Eye (tissue), 1 donor: ENCODE measurements at regions not wholly inside any gene's neighbourhood (a gene's known extent, or its start where the extent isn't known, plus 50 kb on each side); places are given as distances from the start of the nearest gene placed in this dataset.

ENCODE experiments used
- DNase-seq: peaks from one replicate; pipeline ENCODE4 v3.0.0-alpha.2; 2015

DNA sequence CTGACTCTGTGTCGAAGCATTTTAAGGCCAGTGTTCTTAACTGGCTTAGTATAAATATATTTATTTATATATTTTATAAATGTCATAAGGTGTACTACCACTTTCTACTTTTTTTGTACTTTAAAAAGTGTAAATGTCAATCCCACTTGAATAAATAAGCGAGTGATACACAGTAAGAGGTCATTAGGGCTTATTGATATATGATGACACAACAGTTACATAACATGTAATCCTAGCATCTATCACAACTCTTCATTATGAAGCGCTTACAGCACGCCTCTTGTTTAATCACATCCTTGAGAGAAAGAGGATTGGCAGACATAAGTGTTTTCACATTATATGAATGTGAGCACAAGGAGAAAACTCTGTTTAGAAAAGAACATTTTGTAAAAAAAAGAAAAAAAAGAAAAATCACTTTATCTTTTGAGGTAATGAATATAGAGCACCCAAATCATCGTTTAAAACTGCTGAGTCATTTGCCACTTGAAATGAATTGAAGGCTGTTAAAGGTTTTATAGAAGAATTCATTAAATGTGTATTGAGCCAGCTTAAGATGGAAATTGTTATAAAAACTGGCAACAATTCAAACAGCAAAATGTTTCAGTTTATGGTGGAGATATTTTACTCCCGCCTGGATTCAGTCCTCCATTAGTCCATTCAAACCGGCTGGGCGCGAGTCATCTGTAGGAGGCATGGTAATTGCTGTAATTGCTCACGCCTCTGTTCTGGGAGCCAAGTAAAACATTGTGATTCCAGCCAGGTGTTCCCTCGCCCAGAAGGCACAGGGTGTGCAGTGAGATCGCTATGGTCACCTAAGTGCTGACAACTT is 627.3 kb upstream of the KIRREL3 start:
- DNase-seq: peak; percentile 84

DNA sequence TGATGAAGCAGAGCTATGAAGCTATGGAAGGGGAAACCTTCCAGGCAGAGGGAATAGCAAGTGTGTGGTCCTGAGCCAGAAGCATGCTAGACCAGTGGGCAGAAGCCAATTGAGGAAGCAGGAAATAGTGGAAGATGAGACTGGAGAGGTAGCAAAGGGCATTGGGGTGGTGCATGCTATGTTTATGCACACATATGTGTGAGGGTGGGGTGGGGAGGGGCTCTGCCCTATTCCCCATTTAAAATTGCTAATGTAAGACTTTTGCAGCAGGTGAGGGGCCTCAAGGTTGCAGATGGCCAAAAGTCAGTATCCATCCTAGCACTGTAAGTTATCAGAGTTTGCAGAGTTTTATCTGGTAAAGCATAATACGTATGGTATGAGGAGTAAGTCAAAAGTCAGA is 626.6 kb upstream of the KIRREL3 start:
- DNase-seq: no peak

DNA sequence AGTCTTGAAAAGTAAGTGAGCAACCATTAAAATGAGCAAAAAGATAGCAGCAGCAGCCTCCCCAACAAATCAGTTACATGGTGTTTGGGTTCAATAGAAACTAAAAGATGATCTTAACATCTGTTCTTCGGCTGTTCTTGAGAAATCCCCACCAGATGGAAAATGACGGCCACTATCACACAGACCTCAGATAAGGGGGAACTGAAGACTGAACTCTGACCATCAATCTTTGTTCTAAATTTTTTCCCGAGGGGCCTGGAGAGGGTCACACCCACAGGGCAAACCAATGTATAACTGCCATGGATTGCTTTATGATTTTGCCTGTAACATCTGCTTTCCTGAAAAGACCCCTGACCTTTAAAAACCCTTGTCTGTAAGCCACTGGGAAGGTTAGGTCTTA is 624.8 kb upstream of the KIRREL3 start:
- DNase-seq: no peak

DNA sequence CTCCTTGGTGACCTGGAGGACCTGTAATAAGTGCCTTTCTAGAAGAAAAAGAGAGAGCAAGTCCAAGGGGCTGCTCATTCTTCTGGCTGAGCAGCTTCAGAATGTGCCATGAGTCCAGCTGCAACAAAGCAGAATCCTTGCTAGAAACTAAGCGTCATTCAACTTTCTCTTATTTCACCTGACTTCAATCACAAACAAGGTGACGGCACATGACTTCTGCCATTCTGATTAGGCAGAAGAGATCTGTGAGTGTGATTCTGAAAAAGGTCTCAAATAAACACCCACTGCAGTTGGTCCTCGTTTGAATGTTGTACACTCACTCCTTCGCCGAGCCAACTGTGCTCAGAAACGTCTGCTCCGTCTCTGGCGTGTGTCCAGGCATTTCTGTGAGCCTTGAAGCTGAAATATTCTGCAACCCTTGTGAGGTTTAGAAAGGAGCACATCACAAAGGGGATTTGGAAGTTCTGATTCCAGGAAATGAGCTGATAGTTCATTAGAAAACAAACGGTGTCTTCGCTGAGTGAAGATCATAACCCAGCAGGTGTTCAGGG is 623.8 kb upstream of the KIRREL3 start:
- DNase-seq: peak; percentile 67

DNA sequence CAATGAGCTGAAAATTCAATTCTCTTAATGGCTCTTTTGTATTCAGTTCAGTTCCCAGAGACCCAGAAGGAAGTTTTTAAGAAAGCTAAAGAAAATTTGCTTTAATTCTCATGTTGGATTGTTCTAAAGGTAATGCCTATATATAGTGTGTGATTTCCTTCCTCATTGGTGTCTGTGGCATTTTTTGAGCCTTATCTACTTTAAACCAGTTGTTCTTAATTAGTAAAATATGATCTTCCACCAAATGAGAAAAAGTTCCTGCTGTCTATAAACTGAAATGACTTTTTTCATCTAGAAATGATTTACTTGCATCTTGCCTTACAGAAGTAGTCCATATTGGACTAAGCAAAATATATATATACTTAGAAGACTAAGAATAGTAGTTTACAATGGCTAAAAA is 622.1 kb upstream of the KIRREL3 start:
- no peak for DNase-seq

DNA sequence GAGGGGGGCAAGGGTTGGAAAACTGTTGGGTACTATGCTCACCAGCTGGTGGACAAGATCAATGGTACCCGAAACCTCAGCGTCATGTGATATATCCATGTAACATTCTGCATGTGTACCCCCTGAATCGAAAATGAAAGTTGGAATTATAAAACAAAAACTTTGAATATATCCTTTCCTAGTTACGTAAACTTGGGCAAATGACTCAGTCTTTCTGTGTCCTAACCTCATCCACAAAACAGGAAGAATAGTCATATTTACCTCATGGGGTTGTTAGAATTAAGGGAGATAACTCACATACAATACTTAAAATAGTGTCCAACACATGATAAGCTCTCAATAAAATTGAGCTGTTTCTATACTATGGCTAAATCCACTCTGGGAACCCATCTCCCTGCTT is 620.1 kb upstream of the KIRREL3 start:
- DNase-seq: no peak

DNA sequence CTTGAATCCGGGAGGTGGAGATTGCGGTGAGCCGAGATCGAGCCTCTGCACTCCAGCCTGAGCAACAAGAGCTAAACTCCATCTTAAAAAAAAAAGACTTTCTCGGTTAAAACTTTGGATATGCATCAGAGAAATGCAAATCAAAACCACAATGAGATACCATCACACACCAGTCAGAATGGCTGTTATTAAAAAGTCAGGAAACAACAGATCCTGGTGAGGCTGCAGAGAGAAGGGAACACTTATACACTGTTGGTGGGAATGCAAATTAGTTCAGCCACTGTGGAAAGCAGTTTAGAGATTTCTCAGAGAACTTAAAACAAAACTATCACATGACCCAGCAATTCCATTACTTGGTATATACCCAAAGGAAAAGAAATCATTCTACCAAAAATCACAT is 619.4 kb upstream of the KIRREL3 start:
- no peak for DNase-seq

DNA sequence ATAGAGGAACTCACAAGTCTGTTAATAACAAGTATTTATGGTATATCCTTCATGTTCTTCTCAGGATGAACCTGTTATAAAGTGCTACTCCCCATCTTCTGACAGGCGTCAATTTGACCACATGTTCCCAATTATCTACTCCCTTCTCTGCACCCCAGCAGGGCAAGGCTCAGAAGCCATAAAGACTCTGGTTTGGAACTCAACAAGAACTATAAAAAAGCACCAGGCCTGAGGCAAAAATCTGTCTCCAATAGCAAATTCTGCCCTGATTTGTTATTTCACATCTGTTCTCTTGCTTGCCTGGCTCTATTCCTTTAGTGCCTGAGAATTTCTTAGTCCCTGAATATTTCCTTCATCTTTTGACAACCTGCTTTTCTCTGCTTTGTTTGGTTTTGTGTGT is 618.2 kb upstream of the KIRREL3 start:
- no peak for DNase-seq

DNA sequence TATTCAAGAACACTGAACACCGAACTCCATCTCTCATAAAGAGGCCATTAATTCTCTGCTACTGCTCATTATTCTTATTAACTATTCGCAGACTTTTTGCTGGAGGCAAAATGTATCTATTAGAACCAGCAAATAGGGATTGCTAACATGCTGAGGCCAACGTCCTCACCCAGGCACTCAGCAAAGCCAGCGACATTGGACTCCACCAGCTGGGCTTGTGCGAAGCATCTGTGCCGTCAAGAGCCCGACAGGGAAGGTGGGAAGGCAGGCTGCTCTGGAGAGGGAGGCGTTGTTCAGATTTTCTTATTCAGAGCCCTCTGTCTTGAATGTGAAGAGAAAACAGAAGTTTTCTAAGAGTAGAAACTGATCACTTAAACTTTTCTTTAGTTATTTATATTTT is 615.6 kb upstream of the KIRREL3 start:
- no peak for DNase-seq

DNA sequence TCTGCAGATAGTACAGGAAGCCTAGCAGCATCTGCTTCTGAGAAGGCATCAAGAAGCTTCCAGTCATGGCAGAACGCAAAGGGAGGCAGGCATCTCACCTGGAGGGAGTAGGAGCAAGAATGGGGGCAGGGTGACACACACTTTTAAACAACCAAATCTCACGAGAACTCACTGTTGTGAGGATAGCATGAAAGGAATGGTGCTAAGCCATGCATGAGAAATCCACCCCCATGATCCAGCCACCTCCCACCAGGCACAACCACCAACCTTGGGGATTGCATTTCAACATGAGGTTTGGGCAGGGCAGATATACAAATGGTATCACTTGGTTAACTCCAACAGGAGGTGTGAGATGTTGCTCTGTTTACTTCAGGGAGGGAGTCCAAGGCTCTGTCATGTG is 612.0 kb upstream of the KIRREL3 start:
- DNase-seq: no peak

DNA sequence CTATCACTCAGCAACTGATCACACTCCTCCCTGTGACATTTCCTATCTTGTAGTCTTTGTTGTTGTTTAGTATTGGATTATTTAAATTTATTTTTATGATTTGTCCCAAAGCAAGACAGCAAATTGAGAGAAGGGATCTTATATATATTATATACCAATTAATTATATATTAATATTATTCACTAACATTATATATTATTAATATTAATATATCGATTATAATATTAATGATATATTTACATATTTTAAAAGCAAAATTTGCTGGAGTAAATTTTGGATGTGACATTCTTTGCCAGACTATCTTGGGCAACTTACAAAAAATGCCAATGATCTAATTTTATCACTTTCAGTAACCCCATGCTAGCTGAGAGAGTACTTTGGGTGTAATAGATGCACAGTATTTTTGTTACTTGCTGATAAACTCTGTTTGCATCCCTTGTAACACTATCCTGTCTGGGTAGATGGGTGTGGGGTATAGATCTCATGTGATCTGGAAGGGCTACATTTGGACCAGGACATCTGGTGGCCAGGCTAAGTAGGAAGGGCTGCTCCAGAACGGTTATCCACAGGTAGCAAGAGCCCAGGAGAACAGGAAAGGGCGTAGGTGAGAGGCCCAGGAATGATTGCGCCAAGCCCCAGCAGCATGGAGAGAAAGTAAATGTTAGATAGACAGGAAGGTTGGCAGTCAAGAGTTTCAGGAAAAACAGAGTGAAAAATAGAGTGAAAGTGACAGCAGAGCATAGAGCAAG is 608.6 kb upstream of the KIRREL3 start:
- DNase-seq: no peak

DNA sequence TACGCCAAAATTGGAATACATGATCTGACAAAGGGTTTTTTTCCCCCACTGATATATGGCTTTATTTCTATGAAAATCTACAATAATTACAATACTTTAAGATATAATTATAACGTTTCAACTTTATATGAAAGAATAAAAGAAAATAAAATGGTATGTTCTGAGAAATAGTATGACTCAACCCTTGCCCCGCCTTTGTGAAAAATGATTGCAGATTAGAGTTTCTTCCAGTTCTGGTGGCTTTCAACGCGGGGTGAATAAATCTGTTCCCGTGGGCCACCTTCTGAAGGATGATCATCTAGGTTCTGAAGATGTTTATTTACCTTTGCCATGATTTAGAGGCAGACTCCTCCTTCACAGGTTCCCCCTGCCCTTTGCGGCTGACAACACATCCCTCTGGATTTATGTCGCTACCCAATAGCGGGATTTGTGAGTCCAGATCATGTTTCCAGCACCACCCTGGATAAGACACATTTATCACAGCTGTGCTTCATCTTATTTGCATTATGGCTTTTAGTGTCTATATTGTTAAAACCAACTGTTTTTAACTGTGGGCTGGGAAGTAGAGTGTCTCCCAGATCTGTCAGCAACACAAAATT is 607.0 kb upstream of the KIRREL3 start:
- no peak for DNase-seq

DNA sequence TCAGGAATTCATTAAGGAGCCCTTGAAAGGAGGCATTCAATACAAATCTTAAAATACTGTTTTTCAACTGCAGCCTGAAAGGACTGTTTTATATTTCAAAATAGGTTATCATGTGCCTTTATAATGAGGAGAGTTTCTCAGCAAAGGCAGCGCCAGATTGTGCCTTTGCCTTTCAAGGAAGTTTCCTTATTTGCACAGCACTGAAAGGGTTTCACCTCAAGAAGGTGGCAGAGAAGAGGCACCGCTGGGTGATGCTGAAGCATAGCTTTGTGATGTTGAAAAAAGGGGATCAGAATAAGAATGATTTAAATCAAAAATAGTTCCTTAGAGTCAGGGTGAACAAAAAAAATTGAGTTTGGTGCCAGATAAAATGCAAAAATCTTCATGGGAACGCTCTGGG is 601.0 kb upstream of the KIRREL3 start:
- no peak for DNase-seq

DNA sequence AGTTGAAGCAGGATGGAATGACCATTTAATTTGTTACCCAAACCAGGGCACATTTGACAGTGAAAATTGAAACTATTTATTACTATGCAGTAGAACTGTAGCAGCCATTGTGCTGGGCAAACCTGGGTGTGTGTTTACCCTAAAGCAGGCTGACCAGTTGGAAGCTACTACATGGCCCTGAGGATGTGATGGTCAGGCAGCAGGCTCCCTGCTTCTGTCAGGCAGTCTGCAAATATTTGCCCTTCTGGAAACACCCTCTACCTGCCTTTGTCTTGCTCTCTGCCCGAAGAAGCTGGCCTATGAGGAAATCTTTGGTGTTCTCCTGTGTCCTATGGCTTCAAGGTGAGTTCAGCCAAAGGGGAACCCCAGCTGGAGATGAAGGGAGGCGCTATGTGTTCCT is 600.1 kb upstream of the KIRREL3 start:
- DNase-seq: no peak

DNA sequence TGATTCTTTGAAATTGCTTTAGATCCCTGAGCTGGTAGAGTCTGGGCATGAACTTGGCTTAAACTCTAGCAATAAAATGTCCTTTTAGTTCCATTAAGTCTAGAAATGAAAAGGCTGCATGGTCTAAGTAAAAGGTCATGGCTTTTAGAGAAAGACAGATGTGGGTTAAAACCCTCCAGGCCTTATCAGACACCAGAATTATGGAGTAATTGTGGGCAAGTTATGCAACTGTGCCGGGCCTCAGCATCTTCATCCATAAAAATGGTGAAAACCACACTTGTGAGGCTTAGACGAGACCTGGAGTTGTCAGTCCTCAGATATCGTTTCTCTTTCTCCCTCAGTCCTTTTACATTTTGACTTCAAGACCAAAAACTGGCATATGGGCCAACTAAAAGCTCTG is 597.9 kb upstream of the KIRREL3 start:
- DNase-seq: no peak

DNA sequence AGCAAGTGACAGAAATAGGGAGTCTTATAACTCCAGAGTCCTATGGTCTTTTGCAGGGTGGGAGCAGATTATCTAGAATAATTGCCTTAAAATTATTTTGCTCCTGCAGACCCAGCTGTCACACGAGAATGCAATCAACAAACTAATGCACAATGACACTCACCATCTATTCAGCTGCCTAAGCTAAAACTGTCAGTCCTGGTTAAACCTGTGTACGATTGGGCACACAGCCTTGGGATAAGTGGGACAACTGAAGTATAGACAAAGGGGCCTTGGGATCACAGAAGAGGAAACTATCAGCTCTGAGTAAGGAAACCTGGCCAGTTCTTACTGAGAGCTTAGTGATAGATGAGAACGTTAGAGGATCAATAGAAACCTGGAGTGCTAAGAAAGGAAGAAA is 595.9 kb upstream of the KIRREL3 start:
- peak; percentile 87 for DNase-seq

DNA sequence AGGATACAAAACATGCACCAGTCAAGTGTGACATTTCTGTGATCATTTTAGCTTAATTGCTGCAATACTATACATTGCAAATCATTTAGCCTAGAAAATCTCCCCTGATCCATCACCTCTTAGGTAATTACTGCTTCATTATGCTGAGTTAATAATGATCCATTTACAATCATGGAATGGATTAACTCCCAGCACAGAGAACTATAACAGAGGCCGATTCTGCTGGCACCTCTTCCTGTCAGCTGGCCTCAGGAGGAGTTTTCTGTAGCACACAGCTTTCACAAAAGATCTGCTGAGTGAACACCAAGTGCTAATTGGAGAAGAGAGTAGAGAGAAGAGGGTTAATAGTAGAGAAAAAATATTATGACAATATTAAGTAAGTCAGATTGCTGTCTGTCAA is 591.8 kb upstream of the KIRREL3 start:
- DNase-seq: no peak

DNA sequence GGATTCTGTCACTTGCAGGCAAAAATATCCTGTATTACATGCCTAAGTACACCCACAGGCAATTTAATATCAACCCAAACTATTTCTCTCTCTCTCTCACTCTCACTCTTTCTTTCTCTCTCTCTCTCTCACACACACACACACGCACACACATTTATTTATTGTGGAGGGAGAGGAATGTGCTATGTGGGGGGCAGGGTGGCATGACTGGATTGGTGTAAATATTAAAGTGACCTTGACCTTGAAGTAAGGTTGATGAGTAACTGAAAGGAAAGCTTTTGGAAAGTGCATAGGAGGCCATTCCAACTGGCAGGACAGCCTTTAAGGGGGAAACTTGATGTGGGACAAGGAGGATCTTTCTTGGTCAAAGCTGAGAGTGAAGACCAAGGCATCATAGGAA is 589.7 kb upstream of the KIRREL3 start:
- no peak for DNase-seq

DNA sequence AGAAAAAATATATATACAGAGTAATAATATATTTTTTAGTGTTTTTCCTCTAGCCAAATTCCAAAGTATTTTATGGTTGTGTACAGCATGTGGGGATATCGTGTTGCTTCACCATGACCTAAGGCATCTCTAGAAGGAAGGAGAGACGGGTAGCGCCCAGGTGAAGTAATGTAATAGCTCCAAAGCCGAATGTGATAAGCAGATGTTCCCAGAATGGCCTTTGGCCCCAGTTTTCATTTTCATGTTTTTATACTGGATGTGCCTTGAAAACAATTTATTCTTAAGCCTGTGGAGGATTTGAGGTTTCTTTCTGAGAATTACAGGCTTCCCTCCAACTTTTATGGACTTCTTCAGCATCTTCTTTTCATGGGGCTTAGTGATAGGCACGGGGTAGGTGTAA is 587.9 kb upstream of the KIRREL3 start:
- DNase-seq: no peak

DNA sequence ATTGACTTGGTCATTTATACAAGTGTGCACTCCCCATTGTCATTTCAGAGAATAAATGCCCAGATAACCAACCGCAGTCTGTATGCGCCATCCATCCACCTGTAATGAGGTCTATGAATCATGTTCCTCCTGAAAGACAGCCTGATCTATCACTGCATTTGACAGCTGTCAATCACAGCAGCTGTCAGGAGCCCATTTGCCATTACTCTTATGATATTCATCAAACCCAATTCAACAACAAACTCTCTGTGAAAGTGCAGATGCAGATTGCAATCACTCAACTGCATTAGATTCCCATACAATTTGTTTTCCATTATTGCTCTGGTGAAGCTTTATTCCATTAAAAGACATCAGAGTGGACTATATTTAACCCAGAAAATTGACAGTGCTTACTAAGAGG is 586.9 kb upstream of the KIRREL3 start:
- no peak for DNase-seq

DNA sequence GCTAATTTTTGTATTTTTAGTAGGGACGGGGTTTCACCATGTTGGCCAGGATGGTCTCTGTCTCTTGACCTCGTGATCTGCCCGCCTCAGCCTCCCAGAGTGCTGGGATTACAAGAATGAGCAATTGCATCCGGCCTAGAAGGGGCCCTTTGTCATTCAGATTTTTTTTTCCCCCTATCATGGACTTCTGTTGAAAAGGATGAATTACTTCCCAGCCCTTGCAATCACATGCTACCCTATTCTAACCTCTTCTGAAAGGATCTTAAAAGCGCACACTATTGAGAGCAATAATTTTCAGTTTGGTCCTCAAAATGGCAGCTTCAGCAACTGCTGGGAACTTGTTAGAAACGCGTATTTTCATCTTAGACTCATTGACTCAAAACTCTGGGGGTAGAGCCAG is 575.6 kb upstream of the KIRREL3 start:
- DNase-seq: no peak

DNA sequence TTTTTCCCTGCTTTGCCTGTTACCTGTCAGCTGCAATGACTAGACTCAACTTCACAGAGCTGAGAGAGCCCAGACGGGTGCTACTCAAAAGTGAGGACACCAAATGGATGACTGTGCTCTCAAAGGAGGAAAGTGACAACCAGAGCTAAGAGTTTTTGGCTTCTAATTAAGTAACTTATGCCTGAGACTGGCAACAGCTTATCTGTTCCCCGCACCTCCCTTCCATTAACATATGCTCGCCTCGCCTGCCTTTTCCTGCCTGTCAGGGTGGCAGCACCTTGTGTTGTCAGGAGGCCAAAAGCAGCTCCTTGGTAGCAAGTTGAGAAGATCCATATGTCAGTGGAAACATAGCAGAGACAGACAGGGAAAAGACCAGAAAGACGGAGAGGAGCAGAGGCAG is 573.9 kb upstream of the KIRREL3 start:
- no peak for DNase-seq

DNA sequence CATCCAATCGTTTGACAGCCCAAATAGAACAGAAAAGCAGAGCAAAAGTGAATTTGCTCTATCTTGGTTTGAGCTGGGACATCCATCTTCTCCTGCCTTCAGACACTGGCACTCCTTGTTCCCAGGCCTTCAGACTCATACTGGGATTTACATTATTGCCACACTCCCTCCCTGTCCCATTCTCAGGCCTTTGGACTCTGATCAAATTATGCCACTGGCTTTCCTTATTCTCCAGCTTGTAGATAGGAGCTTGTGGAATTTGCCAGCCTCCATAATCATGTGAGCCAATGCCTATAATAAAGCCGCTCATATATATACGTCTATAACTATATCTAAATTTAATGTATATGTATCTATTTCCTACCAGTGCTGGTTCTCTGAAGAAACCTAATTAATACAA is 568.3 kb upstream of the KIRREL3 start:
- no peak for DNase-seq
